Astrocyte of the spinal cord (primary cell): ENCODE measurements at regions not wholly inside any gene's neighbourhood (a gene's known extent, or its start where the extent isn't known, plus 50 kb on each side); places are given as distances from the start of the nearest gene placed in this dataset.

Experiments used
- DNase-seq: peaks from one replicate; pipeline ENCODE4 v3.0.0; 2011; ENCODE audit warnings: low read depth, low spot score
- H3K4me3 ChIP-seq: 2 replicates; pipeline ENCODE4 v1.5.1; 2011; ENCODE audit warnings: low read depth, mild to moderate bottlenecking, low read length, moderate library complexity
- CTCF ChIP-seq: IDR thresholded peaks from 2 replicates; pipeline ENCODE4 v1.5.1; 2012; ENCODE audit warnings: low read depth, mild to moderate bottlenecking, low read length, inconsistent platforms
- in situ Hi-C: cut with HindIII; loops from 2 replicates; pipeline ENCODE4 v1.10.0; 2017; ENCODE audit warnings: low sequenced_read_pairs

GRCh38 chr12:13442457-13442856 is 245.9 kb downstream of the EMP1 start:
- no peak for TF ChIP-seq CTCF
- DNase-seq: no peak
- no peak overlapping the region for H3K4me3 ChIP-seq
- in situ Hi-C loops: no loop called here

- no peak for TF ChIP-seq CTCF
- in situ Hi-C loops: no loop called here
- H3K4me3 ChIP-seq: no peak overlapping the region
- DNase-seq: no peak
Measured at GRCh38 chr12:13440844-13441243, 244.3 kb downstream of the EMP1 start.

- in situ Hi-C loops: no loop called here
- no peak for TF ChIP-seq CTCF
- DNase-seq: no peak
- no peak overlapping the region for H3K4me3 ChIP-seq
Measured at GRCh38 chr12:13437541-13437940, 241.0 kb downstream of the EMP1 start.

- DNase-seq: no peak
- no peak overlapping the region for H3K4me3 ChIP-seq
- TF ChIP-seq CTCF: no peak
- in situ Hi-C loops: no loop called here
Measured at GRCh38 chr12:13436696-13437391, 240.3 kb downstream of the EMP1 start.

GRCh38 chr12:13436182-13436581 is 239.7 kb downstream of the EMP1 start:
- DNase-seq: no peak
- in situ Hi-C loops: no loop called here
- H3K4me3 ChIP-seq: no peak overlapping the region
- no peak for TF ChIP-seq CTCF

GRCh38 chr12:13435235-13435933 is 238.9 kb downstream of the EMP1 start:
- no peak for TF ChIP-seq CTCF
- no peak overlapping the region for H3K4me3 ChIP-seq
- DNase-seq: peak; percentile 66
- in situ Hi-C loops: no loop called here
